ENCODE measurements at regions not wholly inside any gene's neighbourhood (a gene's known extent, or its start where the extent isn't known, plus 50 kb on each side); places are given as distances from the start of the nearest gene placed in this dataset.

DNA sequence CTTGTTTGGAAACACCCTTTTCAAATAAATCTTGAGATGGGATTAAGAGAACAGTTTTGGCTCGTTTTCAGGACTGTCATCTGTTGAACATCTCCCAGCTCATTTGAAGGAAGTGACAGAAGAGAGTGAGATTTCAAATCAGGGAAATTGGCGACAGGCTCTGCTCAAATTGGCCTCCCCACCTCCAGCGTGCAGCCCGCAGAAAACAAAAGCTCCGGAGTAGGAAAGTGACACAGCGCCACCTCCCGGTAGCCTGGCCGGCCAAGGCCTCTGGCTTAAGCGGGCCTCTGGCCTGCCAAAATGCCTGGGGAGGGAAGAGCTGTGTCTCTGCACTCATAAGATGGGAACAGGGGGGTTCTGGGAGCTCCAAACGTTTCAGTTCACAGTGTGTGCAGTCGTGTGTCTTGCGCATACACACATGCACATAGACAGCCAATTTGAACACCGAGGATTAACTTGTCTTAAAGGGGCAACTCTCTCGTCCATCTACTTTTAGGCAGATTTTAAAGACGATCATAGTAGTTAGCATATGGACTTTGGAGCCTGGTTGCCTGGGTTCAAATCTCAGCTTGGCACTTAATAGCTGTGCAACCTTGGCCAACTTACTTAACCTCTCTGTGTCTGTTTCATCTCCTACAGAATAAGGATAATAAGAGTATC is 132.7 kb upstream of the RCN1 start:
- TF ChIP-seq CTCF (conservative IDR thresholded peaks at IDR 0.05; ENCODE audit: low read length) = peak; percentile 80
- TF ChIP-seq EZH2phosphoT487 (IDR thresholded peaks at IDR 0.05; ENCODE audit: borderline replicate concordance, low read depth, low read length) = no peak
